ENCODE measurements at regions not wholly inside any gene's neighbourhood (a gene's known extent, or its start where the extent isn't known, plus 50 kb on each side); places are given as distances from the start of the nearest gene placed in this dataset.

DNA sequence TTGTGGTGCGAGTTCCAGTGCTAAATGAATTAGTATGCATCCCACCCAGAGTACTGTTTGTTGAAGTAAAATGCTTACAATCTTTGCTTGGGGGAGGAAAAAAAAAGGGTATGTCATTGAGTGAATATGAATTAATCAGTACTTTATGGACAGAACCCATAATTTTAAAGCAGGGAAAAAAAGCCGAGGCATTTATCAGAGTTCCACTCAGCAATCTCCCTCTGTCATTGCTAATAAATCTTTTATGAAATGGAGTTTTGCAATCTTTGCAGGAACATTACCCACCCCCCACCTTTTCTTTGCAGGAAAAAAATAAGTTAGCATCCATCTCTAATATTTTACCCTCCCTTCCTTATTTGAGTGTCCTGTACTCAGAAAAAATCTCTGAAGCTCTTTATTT, 127.9 kb upstream of the TMPO start:
- Histone ChIP-seq H3K9me3 (ENCODE audit: control insufficient read depth, insufficient read depth, low read length) (no peaks in the 10 kb centered on the region), H3K4me2 (ENCODE audit: low read length) (no peak overlapping the region), H3K27ac (ENCODE audit: low read depth, low read length) (no peak overlapping the region), H3K4me3 (ENCODE audit: low read length) (no peak overlapping the region), H3K4me1 (ENCODE audit: control insufficient read depth, low read length) (no peaks in the 10 kb centered on the region), H3K9me2 (replicated peaks; ENCODE audit: control insufficient read depth, low read length) (no peaks in the 10 kb centered on the region), H3K27me3 (ENCODE audit: control insufficient read depth, low read length) (peaks cover 4% of the 10 kb centered on the region; the same call in 1 of the 2 replicates), H4K20me1 (ENCODE audit: control insufficient read depth, insufficient read depth, low read depth, low read length) (no peaks in the 10 kb centered on the region), H3K36me3 (ENCODE audit: control insufficient read depth, low read length) (no peaks in the 10 kb centered on the region), H3K79me2 (ENCODE audit: control insufficient read depth, low read length) (no peaks in the 10 kb centered on the region), H3F3A (ENCODE audit: control insufficient read depth, insufficient read depth) (no peaks in the 10 kb centered on the region)
- no peak for TF ChIP-seq EZH2phosphoT487 (IDR thresholded peaks at IDR 0.05; ENCODE audit: borderline replicate concordance, low read length)
- TF ChIP-seq, protein P1, sequence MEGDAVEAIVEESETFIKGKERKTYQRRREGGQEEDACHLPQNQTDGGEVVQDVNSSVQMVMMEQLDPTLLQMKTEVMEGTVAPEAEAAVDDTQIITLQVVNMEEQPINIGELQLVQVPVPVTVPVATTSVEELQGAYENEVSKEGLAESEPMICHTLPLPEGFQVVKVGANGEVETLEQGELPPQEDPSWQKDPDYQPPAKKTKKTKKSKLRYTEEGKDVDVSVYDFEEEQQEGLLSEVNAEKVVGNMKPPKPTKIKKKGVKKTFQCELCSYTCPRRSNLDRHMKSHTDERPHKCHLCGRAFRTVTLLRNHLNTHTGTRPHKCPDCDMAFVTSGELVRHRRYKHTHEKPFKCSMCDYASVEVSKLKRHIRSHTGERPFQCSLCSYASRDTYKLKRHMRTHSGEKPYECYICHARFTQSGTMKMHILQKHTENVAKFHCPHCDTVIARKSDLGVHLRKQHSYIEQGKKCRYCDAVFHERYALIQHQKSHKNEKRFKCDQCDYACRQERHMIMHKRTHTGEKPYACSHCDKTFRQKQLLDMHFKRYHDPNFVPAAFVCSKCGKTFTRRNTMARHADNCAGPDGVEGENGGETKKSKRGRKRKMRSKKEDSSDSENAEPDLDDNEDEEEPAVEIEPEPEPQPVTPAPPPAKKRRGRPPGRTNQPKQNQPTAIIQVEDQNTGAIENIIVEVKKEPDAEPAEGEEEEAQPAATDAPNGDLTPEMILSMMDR (IDR thresholded peaks at IDR 0.05; ENCODE audit: low read depth, low read length, poor library complexity, severe bottlenecking): no peak

DNA sequence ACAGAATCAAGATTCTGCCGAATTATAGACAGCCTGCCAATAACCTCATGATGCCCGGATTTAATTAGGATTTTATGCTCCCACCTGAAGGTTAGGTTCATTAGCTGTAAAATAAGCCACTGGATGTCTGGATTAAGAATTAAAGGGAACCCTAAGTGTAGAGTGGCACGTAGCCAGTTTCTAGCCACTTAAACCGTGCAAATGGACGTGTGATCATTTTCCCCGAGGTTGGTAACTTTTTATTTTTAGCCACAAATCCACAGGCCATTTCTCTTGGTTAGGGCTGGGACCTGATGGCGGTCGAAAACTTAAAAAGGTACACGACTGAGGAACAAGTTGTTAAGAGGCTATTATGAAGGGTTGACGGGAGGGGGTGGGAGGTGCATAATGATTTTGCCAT, 127.3 kb upstream of the TMPO start:
- Histone ChIP-seq H4K20me1 (ENCODE audit: control insufficient read depth, insufficient read depth, low read depth, low read length) (no peaks in the 10 kb centered on the region), H3K27me3 (ENCODE audit: control insufficient read depth, low read length) (peaks cover 4% of the 10 kb centered on the region; the same call in 1 of the 2 replicates), H3F3A (ENCODE audit: control insufficient read depth, insufficient read depth) (no peaks in the 10 kb centered on the region)

DNA sequence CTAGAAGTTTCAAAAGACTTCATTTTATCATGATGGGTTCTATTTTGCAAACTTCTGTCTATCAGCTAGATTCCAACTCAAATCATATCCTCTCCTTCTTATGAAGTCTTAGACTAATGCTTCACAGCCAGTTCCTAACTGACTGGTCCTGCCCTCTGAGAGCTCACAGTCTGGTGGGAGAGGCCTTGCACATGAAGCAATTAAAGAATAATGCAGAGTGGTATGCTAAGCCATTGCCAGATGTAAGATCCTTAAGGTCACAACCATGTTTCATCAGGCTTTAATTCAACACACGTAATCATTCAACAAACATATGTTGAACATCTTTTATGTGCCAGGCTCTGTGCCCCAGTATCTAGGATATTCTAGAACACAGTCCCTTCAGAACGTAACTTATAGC, 125.8 kb upstream of the TMPO start:
- Histone ChIP-seq H3K27ac (ENCODE audit: low read depth, low read length) (no peak overlapping the region), H3K9me3 (ENCODE audit: control insufficient read depth, insufficient read depth, low read length) (no peaks in the 10 kb centered on the region), H4K20me1 (ENCODE audit: control insufficient read depth, insufficient read depth, low read depth, low read length) (no peaks in the 10 kb centered on the region), H3K4me1 (ENCODE audit: control insufficient read depth, low read length) (no peaks in the 10 kb centered on the region), H3K9me2 (replicated peaks; ENCODE audit: control insufficient read depth, low read length) (no peaks in the 10 kb centered on the region), H3K4me3 (ENCODE audit: low read length) (no peak overlapping the region), H3K36me3 (ENCODE audit: control insufficient read depth, low read length) (no peaks in the 10 kb centered on the region), H3K79me2 (ENCODE audit: control insufficient read depth, low read length) (no peaks in the 10 kb centered on the region), H3K4me2 (ENCODE audit: low read length) (no peak overlapping the region), H3F3A (ENCODE audit: control insufficient read depth, insufficient read depth) (no peaks in the 10 kb centered on the region), H3K27me3 (ENCODE audit: control insufficient read depth, low read length) (peaks cover 4% of the 10 kb centered on the region; the same call in 1 of the 2 replicates)
- no peak for TF ChIP-seq EZH2phosphoT487 (IDR thresholded peaks at IDR 0.05; ENCODE audit: borderline replicate concordance, low read length)
- TF ChIP-seq, protein P1 (IDR thresholded peaks at IDR 0.05; ENCODE audit: low read depth, low read length, poor library complexity, severe bottlenecking): no peak

More for the DNA sequence above, 127.3 kb upstream of the TMPO start:
- Histone ChIP-seq H3K4me1 (ENCODE audit: control insufficient read depth, low read length) (no peaks in the 10 kb centered on the region), H3K79me2 (ENCODE audit: control insufficient read depth, low read length) (no peaks in the 10 kb centered on the region), H3K27ac (ENCODE audit: low read depth, low read length) (no peak overlapping the region), H3K9me2 (replicated peaks; ENCODE audit: control insufficient read depth, low read length) (no peaks in the 10 kb centered on the region), H3K4me2 (ENCODE audit: low read length) (no peak overlapping the region), H3K4me3 (ENCODE audit: low read length) (no peak overlapping the region), H3K9me3 (ENCODE audit: control insufficient read depth, insufficient read depth, low read length) (no peaks in the 10 kb centered on the region), H3K36me3 (ENCODE audit: control insufficient read depth, low read length) (no peaks in the 10 kb centered on the region)
- TF ChIP-seq EZH2phosphoT487 (IDR thresholded peaks at IDR 0.05; ENCODE audit: borderline replicate concordance, low read length): no peak
- TF ChIP-seq, protein P1 (IDR thresholded peaks at IDR 0.05; ENCODE audit: low read depth, low read length, poor library complexity, severe bottlenecking): no peak

All from DOHH2 (cell line).